OCI-LY1 (cell line): ENCODE measurements at regions not wholly inside any gene's neighbourhood (a gene's known extent, or its start where the extent isn't known, plus 50 kb on each side); places are given as distances from the start of the nearest gene placed in this dataset.

Source experiments
- H2AFZ ChIP-seq: fragments of 200-600 bp; sonication (generic), shearing (Covaris generic); 2 replicates; pipeline ENCODE4 v1.6.0; 2014; ENCODE audit warnings: antibody characterized with exemption, mild to moderate bottlenecking, low read length
- H3F3A ChIP-seq: fragments of 200-600 bp; sonication (generic), shearing (Covaris generic); 2 replicates; pipeline ENCODE4 v1.6.0; 2014; ENCODE audit warnings: mild to moderate bottlenecking, antibody characterized with exemption, low read length, moderate library complexity; ENCODE audit not compliant: insufficient read depth
- H3K27ac ChIP-seq: fragments of 200-600 bp; sonication (generic); 2 replicates; pipeline ENCODE4 v1.5.1; 2014; ENCODE audit warnings: low read length, mixed run types, mild to moderate bottlenecking, low read depth; ENCODE audit not compliant: poor library complexity, severe bottlenecking
- H3K27me3 ChIP-seq: fragments of 200-600 bp; sonication (generic); 2 replicates; pipeline ENCODE4 v1.6.0; 2014; ENCODE audit warnings: antibody characterized with exemption, mild to moderate bottlenecking, low read length, moderate library complexity; ENCODE audit not compliant: insufficient read depth
- H3K36me3 ChIP-seq: fragments of 200-600 bp; sonication (generic); 2 replicates; pipeline ENCODE4 v1.6.1; 2014; ENCODE audit warnings: mild to moderate bottlenecking, antibody characterized with exemption, low read length, moderate library complexity, mixed read lengths; ENCODE audit not compliant: insufficient read depth
- H3K4me1 ChIP-seq: fragments of 200-600 bp; sonication (generic); 2 replicates; pipeline ENCODE4 v1.5.1; 2014; ENCODE audit warnings: mild to moderate bottlenecking, low read length, moderate library complexity; ENCODE audit not compliant: insufficient read depth, severe bottlenecking
- H3K4me2 ChIP-seq: fragments of 200-600 bp; sonication (generic), shearing (Covaris generic); 2 replicates; pipeline ENCODE4 v1.6.1; 2014; ENCODE audit warnings: low read length
- H3K4me3 ChIP-seq: fragments of 200-600 bp; sonication (generic); 2 replicates; pipeline ENCODE4 v1.5.1; 2014; ENCODE audit warnings: low read length, low read depth, mild to moderate bottlenecking, mixed read lengths; ENCODE audit not compliant: poor library complexity, severe bottlenecking
- H3K79me2 ChIP-seq: fragments of 200-600 bp; shearing (Covaris generic); 2 replicates; pipeline ENCODE4 v1.6.1; 2016; ENCODE audit warnings: mixed run types, low read length, mixed read lengths; ENCODE audit not compliant: insufficient read depth
- H3K9ac ChIP-seq: fragments of 200-600 bp; sonication (generic), shearing (Covaris generic); 2 replicates; pipeline ENCODE4 v1.6.1; 2014; ENCODE audit warnings: mild to moderate bottlenecking, low read length, mixed read lengths
- H3K9me2 ChIP-seq: fragments of 200-600 bp; sonication (generic), shearing (Covaris generic); 2 replicates; pipeline ENCODE4 v1.6.1; 2014; ENCODE audit warnings: low read depth, mild to moderate bottlenecking, low read length, mixed read lengths
- H3K9me3 ChIP-seq: fragments of 200-600 bp; shearing (Covaris generic); 2 replicates; pipeline ENCODE4 v1.6.1; 2014; ENCODE audit warnings: low read length, mixed read lengths
- H4K20me1 ChIP-seq: fragments of 200-600 bp; sonication (generic), shearing (Covaris generic); 2 replicates; pipeline ENCODE4 v1.6.0; 2016; ENCODE audit warnings: mild to moderate bottlenecking, low read length; ENCODE audit not compliant: insufficient read depth
- CTCF ChIP-seq: fragments of 200-600 bp; sonication (generic), shearing (Covaris generic); IDR thresholded peaks from 2 replicates; pipeline ENCODE4 v1.5.1; 2017; ENCODE audit warnings: mild to moderate bottlenecking, antibody characterized with exemption, low read length, moderate library complexity, mixed read lengths
- EZH2 ChIP-seq: fragments of 200-600 bp; sonication (generic), shearing (Covaris generic); IDR thresholded peaks from 2 replicates; pipeline ENCODE4 v1.8.0; 2017; ENCODE audit warnings: borderline replicate concordance, mixed run types, mild to moderate bottlenecking, antibody characterized with exemption, low read length, moderate library complexity, mixed read lengths

GRCh38 chr4:126856906-126857305 is 775.9 kb upstream of the INTU start:
- Histone ChIP-seq H3K9me2 (no peaks in the 10 kb centered on the region), H3K27me3 (no peaks in the 10 kb centered on the region), H3K4me2 (no peak overlapping the region), H3K9ac (no peak overlapping the region), H3K36me3 (no peaks in the 10 kb centered on the region), H3K27ac (no peak overlapping the region), H3K4me1 (no peaks in the 10 kb centered on the region), H2AFZ (no peak overlapping the region), H3K9me3 (no peaks in the 10 kb centered on the region), H4K20me1 (no peaks in the 10 kb centered on the region), H3K79me2 (no peaks in the 10 kb centered on the region), H3K4me3 (no peak overlapping the region), H3F3A (no peaks in the 10 kb centered on the region)
- TF ChIP-seq CTCF (no peak), EZH2 (no peak)

- H3K4me1 ChIP-seq: no peaks in the 10 kb centered on the region
- H3K36me3 ChIP-seq: no peaks in the 10 kb centered on the region
- TF ChIP-seq CTCF (no peak), EZH2 (no peak)
- no peaks in the 10 kb centered on the region for H3K9me2 ChIP-seq
- H2AFZ ChIP-seq: no peak overlapping the region
- no peaks in the 10 kb centered on the region for H3K79me2 ChIP-seq
- H3K9ac ChIP-seq: no peak overlapping the region
- H3K9me3 ChIP-seq: no peaks in the 10 kb centered on the region
- no peaks in the 10 kb centered on the region for H3K27me3 ChIP-seq
- no peaks in the 10 kb centered on the region for H3F3A ChIP-seq
- no peak overlapping the region for H3K4me2 ChIP-seq
- no peaks in the 10 kb centered on the region for H4K20me1 ChIP-seq
- H3K27ac ChIP-seq: no peak overlapping the region
- no peak overlapping the region for H3K4me3 ChIP-seq
Observed at GRCh38 chr4:126859314-126859713, 773.4 kb upstream of the INTU start.

- H3K9me2 ChIP-seq: no peaks in the 10 kb centered on the region
- H3K36me3 ChIP-seq: no peaks in the 10 kb centered on the region
- no peak overlapping the region for H2AFZ ChIP-seq
- no peaks in the 10 kb centered on the region for H3K27me3 ChIP-seq
- no peak overlapping the region for H3K27ac ChIP-seq
- TF ChIP-seq CTCF (no peak), EZH2 (no peak)
- no peaks in the 10 kb centered on the region for H3K9me3 ChIP-seq
- H3K4me2 ChIP-seq: no peak overlapping the region
- no peaks in the 10 kb centered on the region for H3K4me1 ChIP-seq
- no peaks in the 10 kb centered on the region for H3F3A ChIP-seq
- no peak overlapping the region for H3K9ac ChIP-seq
- no peaks in the 10 kb centered on the region for H4K20me1 ChIP-seq
- H3K4me3 ChIP-seq: no peak overlapping the region
- no peaks in the 10 kb centered on the region for H3K79me2 ChIP-seq
Observed at GRCh38 chr4:126859872-126860271, 772.9 kb upstream of the INTU start.
